ENCODE measurements at regions not wholly inside any gene's neighbourhood (a gene's known extent, or its start where the extent isn't known, plus 50 kb on each side); places are given as distances from the start of the nearest gene placed in this dataset.

DNA sequence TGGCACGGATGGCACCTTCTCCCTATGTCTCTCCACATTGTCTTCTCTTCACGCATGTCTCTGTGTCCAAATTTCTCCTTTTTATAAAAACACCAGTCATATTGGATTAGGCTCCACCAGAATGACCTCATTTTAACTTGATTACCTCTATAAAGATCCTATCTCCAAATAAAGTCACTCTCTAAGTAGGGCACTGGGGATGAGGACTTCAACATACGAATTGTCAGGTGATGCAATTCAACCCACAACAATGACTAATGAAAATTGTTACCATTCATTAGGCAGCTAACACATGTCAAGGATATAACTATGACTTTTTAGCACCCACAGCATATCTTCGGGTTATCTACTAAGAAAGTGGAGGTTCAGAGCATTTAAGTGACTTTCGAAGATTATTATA, 55.5 kb upstream of the USP47 start:
- intact Hi-C loops (cut with micrococcal nuclease; ENCODE audit: unreplicated experiment) = loop anchor here (1.0 to 10.0 kb wide), 6 partner anchors 164 to 1011 kb away; partner anchors contain the start of gene GALNT18
- no peak for ATAC-seq
- Histone ChIP-seq H3K4me3 (ENCODE audit: low read depth in 2 of 2, low read length in 2 of 2) (no peak overlapping the region), H3K36me3 (ENCODE audit: control insufficient read depth, insufficient read depth, low read length) (no peaks in the 10 kb centered on the region), H3K27me3 (ENCODE audit: control insufficient read depth, insufficient read depth, low read length) (peaks cover 3% of the 10 kb centered on the region), H3K4me1 (ENCODE audit: control insufficient read depth, insufficient read depth, low read length) (no peaks in the 10 kb centered on the region; the same call in 1 of the 2 replicates), H3K9me3 (ENCODE audit: control insufficient read depth, insufficient read depth, low read depth, low read length) (no peaks in the 10 kb centered on the region), H3K27ac (ENCODE audit: low read length) (no peak overlapping the region)
- POLR2A ChIA-PET = no interaction called here
- TF ChIP-seq TCF7L2 (IDR thresholded peaks at IDR 0.05; ENCODE audit: low read depth, low read length) = no peak
- no peak for TF ChIP-seq SIN3A (IDR thresholded peaks at IDR 0.05; ENCODE audit: borderline replicate concordance, insufficient read depth, low read depth, low read length)
- in situ Hi-C loops (cut with HindIII; ENCODE audit: low pct_unique_long_range_greater_than_20kb, low sequenced_read_pairs) = no loop called here
- DNase-seq (ENCODE audit: low read depth, low spot score) = no peak
- BruUV-seq (replicated peaks) = no TSS peak
- CTCF ChIA-PET = no interaction called here

DNA sequence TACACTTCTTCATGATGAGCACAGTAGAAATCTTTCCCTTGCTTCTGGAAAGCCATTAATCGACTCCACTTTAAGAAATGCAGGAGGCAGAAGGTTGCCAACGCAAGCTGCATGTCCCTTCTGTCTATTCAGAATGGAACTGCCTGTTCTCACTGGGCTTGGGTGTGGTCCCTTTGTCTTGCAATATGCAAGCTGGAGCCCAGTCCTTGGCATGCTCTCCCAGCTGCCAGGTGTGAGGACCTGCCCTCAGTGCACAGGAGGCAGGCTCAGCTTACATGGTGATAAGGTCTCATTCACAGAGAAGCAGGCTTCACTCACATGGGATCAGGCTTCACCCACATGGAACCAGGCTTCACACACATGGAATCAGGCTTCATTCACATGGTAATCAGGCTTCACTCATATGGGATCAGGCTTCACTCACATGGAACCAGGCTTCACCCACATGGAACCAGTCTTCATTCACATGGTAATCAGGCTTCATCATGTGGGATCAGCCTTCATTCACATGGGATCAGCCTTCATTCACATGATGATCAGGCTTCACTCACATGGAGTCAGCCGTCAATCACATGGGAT, 59.2 kb upstream of the USP47 start:
- POLR2A ChIA-PET = no interaction called here
- intact Hi-C loops (cut with micrococcal nuclease; ENCODE audit: unreplicated experiment) = loop anchor here (10.0 kb wide), 2 partner anchors 518 to 1008 kb away; no protein-coding TSS in a partner anchor

More for the DNA sequence above, 59.2 kb upstream of the USP47 start:
- Histone ChIP-seq H3K4me1 (ENCODE audit: control insufficient read depth, insufficient read depth, low read length) (no peaks in the 10 kb centered on the region), H3K4me3 (ENCODE audit: low read depth in 2 of 2, low read length in 2 of 2) (no peak overlapping the region), H3K36me3 (ENCODE audit: control insufficient read depth, insufficient read depth, low read length) (no peaks in the 10 kb centered on the region), H3K27me3 (ENCODE audit: control insufficient read depth, insufficient read depth, low read length) (peaks cover 20% of the 10 kb centered on the region), H3K27ac (ENCODE audit: low read length) (no peak overlapping the region), H3K9me3 (ENCODE audit: control insufficient read depth, insufficient read depth, low read depth, low read length) (no peaks in the 10 kb centered on the region)
- TF ChIP-seq, protein P1, sequence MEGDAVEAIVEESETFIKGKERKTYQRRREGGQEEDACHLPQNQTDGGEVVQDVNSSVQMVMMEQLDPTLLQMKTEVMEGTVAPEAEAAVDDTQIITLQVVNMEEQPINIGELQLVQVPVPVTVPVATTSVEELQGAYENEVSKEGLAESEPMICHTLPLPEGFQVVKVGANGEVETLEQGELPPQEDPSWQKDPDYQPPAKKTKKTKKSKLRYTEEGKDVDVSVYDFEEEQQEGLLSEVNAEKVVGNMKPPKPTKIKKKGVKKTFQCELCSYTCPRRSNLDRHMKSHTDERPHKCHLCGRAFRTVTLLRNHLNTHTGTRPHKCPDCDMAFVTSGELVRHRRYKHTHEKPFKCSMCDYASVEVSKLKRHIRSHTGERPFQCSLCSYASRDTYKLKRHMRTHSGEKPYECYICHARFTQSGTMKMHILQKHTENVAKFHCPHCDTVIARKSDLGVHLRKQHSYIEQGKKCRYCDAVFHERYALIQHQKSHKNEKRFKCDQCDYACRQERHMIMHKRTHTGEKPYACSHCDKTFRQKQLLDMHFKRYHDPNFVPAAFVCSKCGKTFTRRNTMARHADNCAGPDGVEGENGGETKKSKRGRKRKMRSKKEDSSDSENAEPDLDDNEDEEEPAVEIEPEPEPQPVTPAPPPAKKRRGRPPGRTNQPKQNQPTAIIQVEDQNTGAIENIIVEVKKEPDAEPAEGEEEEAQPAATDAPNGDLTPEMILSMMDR (IDR thresholded peaks at IDR 0.05) = no peak
- no peak for TF ChIP-seq TCF7L2 (IDR thresholded peaks at IDR 0.05; ENCODE audit: low read depth, low read length)
- TF ChIP-seq, protein P2, sequence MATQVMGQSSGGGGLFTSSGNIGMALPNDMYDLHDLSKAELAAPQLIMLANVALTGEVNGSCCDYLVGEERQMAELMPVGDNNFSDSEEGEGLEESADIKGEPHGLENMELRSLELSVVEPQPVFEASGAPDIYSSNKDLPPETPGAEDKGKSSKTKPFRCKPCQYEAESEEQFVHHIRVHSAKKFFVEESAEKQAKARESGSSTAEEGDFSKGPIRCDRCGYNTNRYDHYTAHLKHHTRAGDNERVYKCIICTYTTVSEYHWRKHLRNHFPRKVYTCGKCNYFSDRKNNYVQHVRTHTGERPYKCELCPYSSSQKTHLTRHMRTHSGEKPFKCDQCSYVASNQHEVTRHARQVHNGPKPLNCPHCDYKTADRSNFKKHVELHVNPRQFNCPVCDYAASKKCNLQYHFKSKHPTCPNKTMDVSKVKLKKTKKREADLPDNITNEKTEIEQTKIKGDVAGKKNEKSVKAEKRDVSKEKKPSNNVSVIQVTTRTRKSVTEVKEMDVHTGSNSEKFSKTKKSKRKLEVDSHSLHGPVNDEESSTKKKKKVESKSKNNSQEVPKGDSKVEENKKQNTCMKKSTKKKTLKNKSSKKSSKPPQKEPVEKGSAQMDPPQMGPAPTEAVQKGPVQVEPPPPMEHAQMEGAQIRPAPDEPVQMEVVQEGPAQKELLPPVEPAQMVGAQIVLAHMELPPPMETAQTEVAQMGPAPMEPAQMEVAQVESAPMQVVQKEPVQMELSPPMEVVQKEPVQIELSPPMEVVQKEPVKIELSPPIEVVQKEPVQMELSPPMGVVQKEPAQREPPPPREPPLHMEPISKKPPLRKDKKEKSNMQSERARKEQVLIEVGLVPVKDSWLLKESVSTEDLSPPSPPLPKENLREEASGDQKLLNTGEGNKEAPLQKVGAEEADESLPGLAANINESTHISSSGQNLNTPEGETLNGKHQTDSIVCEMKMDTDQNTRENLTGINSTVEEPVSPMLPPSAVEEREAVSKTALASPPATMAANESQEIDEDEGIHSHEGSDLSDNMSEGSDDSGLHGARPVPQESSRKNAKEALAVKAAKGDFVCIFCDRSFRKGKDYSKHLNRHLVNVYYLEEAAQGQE (IDR thresholded peaks at IDR 0.05; ENCODE audit: insufficient read depth in 1 of 2, low read depth in 2 of 2, low read length in 1 of 2) = no peak
- no peak for TF ChIP-seq SIN3A (IDR thresholded peaks at IDR 0.05; ENCODE audit: borderline replicate concordance, insufficient read depth, low read depth, low read length)
- TF ChIP-seq POLR2AphosphoS5 (IDR thresholded peaks at IDR 0.05; ENCODE audit: low read depth, low read length) = no peak
- no peak for DNase-seq (ENCODE audit: low read depth, low spot score)
- CTCF ChIA-PET = no interaction called here
- no TSS peak for BruUV-seq (replicated peaks)
- no peak for ATAC-seq
- in situ Hi-C loops (cut with HindIII; ENCODE audit: low pct_unique_long_range_greater_than_20kb, low sequenced_read_pairs) = no loop called here
